MM.1S (cell line): ENCODE measurements at regions not wholly inside any gene's neighbourhood (a gene's known extent, or its start where the extent isn't known, plus 50 kb on each side); places are given as distances from the start of the nearest gene placed in this dataset.

Experiments used
- DNase-seq: peaks from one replicate; pipeline ENCODE4 v3.0.0-alpha.2; 2015
- H2AFZ ChIP-seq: fragments of 300-600 bp; sonication (generic); 2 replicates; pipeline ENCODE4 v1.6.0; 2016; ENCODE audit warnings: antibody characterized with exemption, low read length
- H3F3A ChIP-seq: fragments of 300-600 bp; sonication (generic); 2 replicates; pipeline ENCODE4 v1.6.1; 2016; ENCODE audit warnings: mild to moderate bottlenecking, antibody characterized with exemption, low read length, moderate library complexity, mixed read lengths; ENCODE audit not compliant: insufficient read depth
- H3K27ac ChIP-seq: fragments of 300-600 bp; sonication (generic); 2 replicates; pipeline ENCODE4 v1.5.1; 2016; ENCODE audit warnings: mild to moderate bottlenecking, low read length
- H3K27me3 ChIP-seq: fragments of 300-600 bp; sonication (generic); replicated peaks from 2 replicates; pipeline ENCODE4 v1.6.0; 2016; ENCODE audit warnings: low read length; ENCODE audit not compliant: insufficient read depth
- H3K36me3 ChIP-seq: fragments of 300-600 bp; sonication (generic); replicated peaks from 2 replicates; pipeline ENCODE4 v1.6.1; 2016; ENCODE audit warnings: mild to moderate bottlenecking, low read length, mixed read lengths; ENCODE audit not compliant: insufficient read depth
- H3K4me1 ChIP-seq: fragments of 300-600 bp; sonication (generic); 2 replicates; pipeline ENCODE4 v1.6.1; 2016; ENCODE audit warnings: low read length, mixed read lengths
- H3K4me2 ChIP-seq: fragments of 300-600 bp; sonication (generic); 2 replicates; pipeline ENCODE4 v1.6.0; 2016; ENCODE audit warnings: low read depth, low read length
- H3K4me3 ChIP-seq: fragments of 300-600 bp; sonication (generic); 2 replicates; pipeline ENCODE4 v1.5.1; 2016; ENCODE audit warnings: low read length, mixed read lengths
- H3K79me2 ChIP-seq: fragments of 300-600 bp; sonication (generic); 2 replicates; pipeline ENCODE4 v1.6.1; 2016; ENCODE audit warnings: mixed run types, low read length, mixed read lengths
- H3K9ac ChIP-seq: fragments of 300-600 bp; sonication (generic); 2 replicates; pipeline ENCODE4 v1.6.1; 2016; ENCODE audit warnings: low read length, mixed read lengths
- H3K9me2 ChIP-seq: fragments of 300-600 bp; sonication (generic); replicated peaks from 2 replicates; pipeline ENCODE4 v1.6.1; 2016; ENCODE audit warnings: mild to moderate bottlenecking, low read length, mixed read lengths; ENCODE audit not compliant: insufficient read depth
- H3K9me3 ChIP-seq: fragments of 300-600 bp; sonication (generic); replicated peaks from 2 replicates; pipeline ENCODE4 v1.6.1; 2016; ENCODE audit warnings: mild to moderate bottlenecking, low read length, mixed read lengths; ENCODE audit not compliant: insufficient read depth
- H4K20me1 ChIP-seq: fragments of 300-600 bp; sonication (generic); 2 replicates; pipeline ENCODE4 v1.6.1; 2016; ENCODE audit warnings: mild to moderate bottlenecking, low read length, moderate library complexity, mixed read lengths; ENCODE audit not compliant: insufficient read depth
- EZH2 ChIP-seq: fragments of 300-600 bp; sonication (generic); optimal IDR thresholded peaks from 2 replicates; pipeline ENCODE3; 2017; ENCODE audit warnings: low read depth, mild to moderate bottlenecking, antibody characterized with exemption, low read length, mixed read lengths
- EZH2phosphoT487 ChIP-seq: fragments of 300-600 bp; sonication (generic); IDR thresholded peaks from 2 replicates; pipeline ENCODE4 v1.6.1; 2018; ENCODE audit warnings: antibody characterized with exemption, low read length
- TF ChIP-seq, protein P1 (sequence below): fragments of 300-600 bp; sonication (generic); IDR thresholded peaks from 2 replicates; pipeline ENCODE4 v1.5.1; 2016; ENCODE audit warnings: antibody characterized with exemption, low read length, mixed read lengths

DNA sequence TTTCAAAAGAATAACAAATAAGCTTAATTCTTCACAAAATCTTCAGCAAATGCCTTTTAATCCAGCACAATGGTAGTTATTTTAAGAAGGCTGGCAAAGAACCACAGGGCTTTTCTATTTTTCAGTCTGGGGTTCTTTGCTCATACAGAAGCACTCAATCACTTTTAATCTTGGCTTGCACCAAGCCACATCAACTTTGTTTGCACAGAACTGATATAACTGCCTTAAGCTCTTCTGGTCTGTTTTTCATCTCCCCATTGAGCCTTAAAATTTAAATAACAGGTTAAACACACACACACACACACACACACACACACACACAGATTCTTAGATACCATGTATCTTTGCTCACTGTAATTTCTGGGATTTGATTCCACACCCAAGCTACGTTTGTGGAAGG lies 377.0 kb downstream of the GATA3 start:
- TF ChIP-seq EZH2phosphoT487 (no peak), EZH2 (no peak)
- TF ChIP-seq, protein P1, sequence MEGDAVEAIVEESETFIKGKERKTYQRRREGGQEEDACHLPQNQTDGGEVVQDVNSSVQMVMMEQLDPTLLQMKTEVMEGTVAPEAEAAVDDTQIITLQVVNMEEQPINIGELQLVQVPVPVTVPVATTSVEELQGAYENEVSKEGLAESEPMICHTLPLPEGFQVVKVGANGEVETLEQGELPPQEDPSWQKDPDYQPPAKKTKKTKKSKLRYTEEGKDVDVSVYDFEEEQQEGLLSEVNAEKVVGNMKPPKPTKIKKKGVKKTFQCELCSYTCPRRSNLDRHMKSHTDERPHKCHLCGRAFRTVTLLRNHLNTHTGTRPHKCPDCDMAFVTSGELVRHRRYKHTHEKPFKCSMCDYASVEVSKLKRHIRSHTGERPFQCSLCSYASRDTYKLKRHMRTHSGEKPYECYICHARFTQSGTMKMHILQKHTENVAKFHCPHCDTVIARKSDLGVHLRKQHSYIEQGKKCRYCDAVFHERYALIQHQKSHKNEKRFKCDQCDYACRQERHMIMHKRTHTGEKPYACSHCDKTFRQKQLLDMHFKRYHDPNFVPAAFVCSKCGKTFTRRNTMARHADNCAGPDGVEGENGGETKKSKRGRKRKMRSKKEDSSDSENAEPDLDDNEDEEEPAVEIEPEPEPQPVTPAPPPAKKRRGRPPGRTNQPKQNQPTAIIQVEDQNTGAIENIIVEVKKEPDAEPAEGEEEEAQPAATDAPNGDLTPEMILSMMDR, result no peak
- no peaks in the 10 kb centered on the region for H3K9me2 ChIP-seq
- H4K20me1 ChIP-seq, result no peaks in the 10 kb centered on the region
- H3K36me3 ChIP-seq, result no peaks in the 10 kb centered on the region
- H3K27me3 ChIP-seq, result no peaks in the 10 kb centered on the region
- H3K4me1 ChIP-seq, result no peaks in the 10 kb centered on the region
- H3K79me2 ChIP-seq, result no peaks in the 10 kb centered on the region
- H3K9ac ChIP-seq, result no peak overlapping the region
- H3K4me3 ChIP-seq, result no peak overlapping the region
- H3K9me3 ChIP-seq, result no peaks in the 10 kb centered on the region
- no peaks in the 10 kb centered on the region for H3F3A ChIP-seq
- H3K27ac ChIP-seq, result no peak overlapping the region
- H2AFZ ChIP-seq, result no peak overlapping the region
- no peak overlapping the region for H3K4me2 ChIP-seq
- no peak for DNase-seq

GRCh38 chr10:8435186-8436055 lies 380.9 kb downstream of the GATA3 start:
- H4K20me1 ChIP-seq, result no peaks in the 10 kb centered on the region
- H3K36me3 ChIP-seq, result no peaks in the 10 kb centered on the region
- no peaks in the 10 kb centered on the region for H3K27me3 ChIP-seq
- H3K4me2 ChIP-seq, result no peak overlapping the region
- H3K4me3 ChIP-seq, result no peak overlapping the region
- H3K79me2 ChIP-seq, result no peaks in the 10 kb centered on the region
- no peaks in the 10 kb centered on the region for H3K9me3 ChIP-seq
- no peak overlapping the region for H3K9ac ChIP-seq
- H3K9me2 ChIP-seq, result no peaks in the 10 kb centered on the region
- H3F3A ChIP-seq, result no peaks in the 10 kb centered on the region
- H3K27ac ChIP-seq, result no peak overlapping the region
- H2AFZ ChIP-seq, result no peak overlapping the region
- peaks cover 6% of the 10 kb centered on the region; the same call in 1 of the 2 replicates for H3K4me1 ChIP-seq
- TF ChIP-seq EZH2phosphoT487 (no peak), EZH2 (no peak)
- TF ChIP-seq, protein P1, result no peak
- no peak for DNase-seq

DNA sequence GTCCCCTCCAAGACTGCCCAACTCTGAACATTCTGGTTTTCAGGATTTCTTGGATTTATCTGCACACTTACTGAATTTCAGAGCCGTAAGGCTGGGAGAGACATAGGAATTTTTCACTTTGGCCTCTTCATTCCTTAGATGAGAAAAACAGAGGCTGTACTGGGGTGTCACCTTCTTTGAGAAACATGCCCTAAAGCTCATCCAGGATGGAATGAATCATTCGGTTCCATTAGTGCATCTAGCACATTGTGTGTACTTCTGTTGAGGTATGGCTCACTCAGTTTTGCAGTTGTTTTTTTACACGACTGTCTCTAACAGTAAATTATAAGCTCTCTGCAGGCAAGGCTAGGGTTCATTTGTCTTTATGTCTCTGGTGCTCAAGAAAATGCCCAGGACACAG lies 383.4 kb downstream of the GATA3 start:
- DNase-seq, result no peak
- Histone ChIP-seq H3K9ac (no peak overlapping the region), H3K9me3 (no peaks in the 10 kb centered on the region), H3K36me3 (no peaks in the 10 kb centered on the region), H3F3A (no peaks in the 10 kb centered on the region), H3K9me2 (no peaks in the 10 kb centered on the region), H3K79me2 (no peaks in the 10 kb centered on the region), H2AFZ (no peak overlapping the region), H3K4me3 (no peak overlapping the region), H3K4me1 (peaks cover 6% of the 10 kb centered on the region; the same call in 1 of the 2 replicates), H4K20me1 (no peaks in the 10 kb centered on the region), H3K4me2 (no peak overlapping the region), H3K27me3 (no peaks in the 10 kb centered on the region), H3K27ac (no peak overlapping the region)
- TF ChIP-seq EZH2, result no peak

DNA sequence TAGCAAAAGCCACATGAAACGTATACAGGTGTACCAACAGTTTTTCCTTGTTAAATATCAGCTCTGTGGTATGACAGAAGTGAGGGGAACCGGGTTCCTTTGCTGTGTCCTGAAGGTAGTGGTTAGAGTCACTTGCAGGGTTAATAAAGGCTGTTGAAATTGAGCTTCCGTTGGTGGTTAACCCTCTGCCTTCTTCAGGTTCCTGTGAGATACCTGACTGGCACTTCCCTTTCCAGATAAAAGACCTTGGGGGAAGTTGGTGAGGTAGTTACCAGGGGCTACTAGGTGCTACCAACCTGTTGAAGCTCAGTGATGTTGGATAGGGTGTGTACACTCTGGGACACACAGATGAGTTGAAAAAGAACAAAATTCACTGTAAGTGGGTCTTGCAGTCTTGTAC lies 384.1 kb downstream of the GATA3 start:
- TF ChIP-seq, protein P1, result no peak
- TF ChIP-seq EZH2phosphoT487 (no peak), EZH2 (no peak)
- no peak for DNase-seq
- no peak overlapping the region for H3K27ac ChIP-seq

More for the DNA sequence above, 384.1 kb downstream of the GATA3 start:
- H3K9ac ChIP-seq, result no peak overlapping the region
- no peaks in the 10 kb centered on the region for H3K79me2 ChIP-seq
- H3F3A ChIP-seq, result no peaks in the 10 kb centered on the region
- H3K4me1 ChIP-seq, result peaks cover 6% of the 10 kb centered on the region; the same call in 1 of the 2 replicates
- no peak overlapping the region for H2AFZ ChIP-seq
- no peaks in the 10 kb centered on the region for H3K9me2 ChIP-seq
- H3K36me3 ChIP-seq, result no peaks in the 10 kb centered on the region
- no peaks in the 10 kb centered on the region for H4K20me1 ChIP-seq
- no peak overlapping the region for H3K4me2 ChIP-seq
- no peaks in the 10 kb centered on the region for H3K27me3 ChIP-seq
- no peak overlapping the region for H3K4me3 ChIP-seq
- H3K9me3 ChIP-seq, result no peaks in the 10 kb centered on the region
